Testis (tissue), 2 donors: ENCODE measurements at regions not wholly inside any gene's neighbourhood (a gene's known extent, or its start where the extent isn't known, plus 50 kb on each side); places are given as distances from the start of the nearest gene placed in this dataset.
"Not testable (repeated sequence)": the region's sequence is repeated elsewhere in the genome, so short reads cannot be mapped to it uniquely, and the experiment has no call there.

ENCODE experiments used
- POLR2A ChIP-seq: fragments of 450-650 bp; IDR thresholded peaks from one replicate; pipeline ENCODE4 v1.6.1; 2017; ENCODE audit warnings: antibody characterized with exemption, mild to moderate bottlenecking, moderate library complexity
- TF ChIP-seq, protein P1 (sequence below), 3 experiments: fragments of 450-650 bp in 2 of 3; fragments of 200-600 bp in 1 of 3; sonication (generic) in 1 of 3; IDR thresholded peaks; one replicate each; pipeline ENCODE4 v1.5.1; 2016 to 2019; ENCODE audit warnings: antibody characterized with exemption in 3 of 3, mild to moderate bottlenecking in 2 of 3, moderate library complexity in 1 of 3

- TF ChIP-seq, protein P1, sequence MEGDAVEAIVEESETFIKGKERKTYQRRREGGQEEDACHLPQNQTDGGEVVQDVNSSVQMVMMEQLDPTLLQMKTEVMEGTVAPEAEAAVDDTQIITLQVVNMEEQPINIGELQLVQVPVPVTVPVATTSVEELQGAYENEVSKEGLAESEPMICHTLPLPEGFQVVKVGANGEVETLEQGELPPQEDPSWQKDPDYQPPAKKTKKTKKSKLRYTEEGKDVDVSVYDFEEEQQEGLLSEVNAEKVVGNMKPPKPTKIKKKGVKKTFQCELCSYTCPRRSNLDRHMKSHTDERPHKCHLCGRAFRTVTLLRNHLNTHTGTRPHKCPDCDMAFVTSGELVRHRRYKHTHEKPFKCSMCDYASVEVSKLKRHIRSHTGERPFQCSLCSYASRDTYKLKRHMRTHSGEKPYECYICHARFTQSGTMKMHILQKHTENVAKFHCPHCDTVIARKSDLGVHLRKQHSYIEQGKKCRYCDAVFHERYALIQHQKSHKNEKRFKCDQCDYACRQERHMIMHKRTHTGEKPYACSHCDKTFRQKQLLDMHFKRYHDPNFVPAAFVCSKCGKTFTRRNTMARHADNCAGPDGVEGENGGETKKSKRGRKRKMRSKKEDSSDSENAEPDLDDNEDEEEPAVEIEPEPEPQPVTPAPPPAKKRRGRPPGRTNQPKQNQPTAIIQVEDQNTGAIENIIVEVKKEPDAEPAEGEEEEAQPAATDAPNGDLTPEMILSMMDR (IDR thresholded peaks at IDR 0.05), result not testable (repeated sequence)
- TF ChIP-seq POLR2A, result not testable (repeated sequence)
These were observed 58.2 kb upstream of the NBPF15 start for GRCh38 chr1:144519528-144520189.
